Effector memory CD8-positive, alpha-beta T cell (primary cell): ENCODE measurements at regions not wholly inside any gene's neighbourhood (a gene's known extent, or its start where the extent isn't known, plus 50 kb on each side); places are given as distances from the start of the nearest gene placed in this dataset.
A peak's percentile ranks its signal among the peaks of the same experiment; 100 is the strongest.
"Not testable (repeated sequence)": the region's sequence is repeated elsewhere in the genome, so short reads cannot be mapped to it uniquely, and the experiment has no call there.

Experiments used
- ATAC-seq: fragments of 150-1000 bp; cut with Tn5 transposase; replicated peaks from 2 replicates; pipeline ENCODE4 v1.10.0; 2021; ENCODE audit warnings: mild to moderate bottlenecking, moderate library complexity
- DNase-seq, 3 experiments: peaks; one replicate each; pipeline ENCODE4 v3.0.0; 2021
- H3K27ac Mint-ChIP-seq, 2 donors: one replicate each; pipeline ENCODE4 v1.8.0; 2022; ENCODE audit warnings: mild to moderate bottlenecking in 2 of 2, mixed read lengths in 2 of 2, moderate library complexity in 2 of 2
- H3K27me3 Mint-ChIP-seq, 2 donors: one replicate each; pipeline ENCODE4 v1.8.0; 2022; ENCODE audit warnings: mixed read lengths in 2 of 2
- H3K36me3 Mint-ChIP-seq: one replicate; pipeline ENCODE4 v1.8.0; 2022; ENCODE audit warnings: mild to moderate bottlenecking, moderate library complexity, mixed read lengths; ENCODE audit not compliant: insufficient read depth
- H3K4me1 Mint-ChIP-seq, 2 donors: one replicate each; pipeline ENCODE4 v1.8.0; 2022; ENCODE audit warnings: low read depth in 2 of 2, mixed read lengths in 2 of 2
- H3K4me3 Mint-ChIP-seq, 2 donors: one replicate each; pipeline ENCODE4 v1.8.0; 2022; ENCODE audit warnings: mild to moderate bottlenecking in 2 of 2, mixed read lengths in 2 of 2, moderate library complexity in 2 of 2
- H3K9me3 Mint-ChIP-seq, 2 donors: one replicate each; pipeline ENCODE4 v1.8.0; 2022; ENCODE audit warnings: mixed read lengths in 2 of 2

GRCh38 chrX:13470685-13470977 is 98.8 kb upstream of the EGFL6 start:
- Mint-ChIP-seq H3K9me3 (no peaks in the 10 kb centered on the region), H3K36me3 (no peaks in the 10 kb centered on the region), H3K27me3 (no peaks in the 10 kb centered on the region), H3K4me1 (peaks cover 8 to 9% of the 10 kb centered on the region in 2 donors), H3K27ac (peak overlapping the region in 1 of 2 donors; percentile 46), H3K4me3 (no peak overlapping the region)
- DNase-seq (no peak), ATAC-seq (no peak)

GRCh38 chrX:13469963-13470684 is 99.3 kb upstream of the EGFL6 start:
- H3K27ac Mint-ChIP-seq: peak overlapping the region in 1 of 2 donors; percentile 46
- H3K9me3 Mint-ChIP-seq: no peaks in the 10 kb centered on the region
- DNase-seq: no peak
- peaks cover 8 to 9% of the 10 kb centered on the region in 2 donors for H3K4me1 Mint-ChIP-seq
- no peaks in the 10 kb centered on the region for H3K36me3 Mint-ChIP-seq
- H3K4me3 Mint-ChIP-seq: no peak overlapping the region
- ATAC-seq: no peak
- no peaks in the 10 kb centered on the region for H3K27me3 Mint-ChIP-seq

- H3K36me3 Mint-ChIP-seq: no peaks in the 10 kb centered on the region
- ATAC-seq (no peak), DNase-seq (no peak)
- no peaks in the 10 kb centered on the region for H3K9me3 Mint-ChIP-seq
- H3K4me3 Mint-ChIP-seq: no peak overlapping the region
- H3K27ac Mint-ChIP-seq: no peak overlapping the region
- H3K4me1 Mint-ChIP-seq: peaks cover 3 to 4% of the 10 kb centered on the region in 2 donors
- H3K27me3 Mint-ChIP-seq: no peaks in the 10 kb centered on the region
Measured at GRCh38 chrX:13468096-13468495, 101.3 kb upstream of the EGFL6 start.

- H3K27ac Mint-ChIP-seq: no peak overlapping the region
- H3K36me3 Mint-ChIP-seq: no peaks in the 10 kb centered on the region
- no peak for ATAC-seq
- no peaks in the 10 kb centered on the region for H3K27me3 Mint-ChIP-seq
- H3K4me3 Mint-ChIP-seq: no peak overlapping the region
- DNase-seq: no peak
- no peaks in the 10 kb centered on the region for H3K9me3 Mint-ChIP-seq
- H3K4me1 Mint-ChIP-seq: no peaks in the 10 kb centered on the region
Measured at GRCh38 chrX:13467243-13467642, 102.2 kb upstream of the EGFL6 start.

GRCh38 chrX:13464599-13465275 is 104.7 kb upstream of the EGFL6 start:
- no peaks in the 10 kb centered on the region for H3K27me3 Mint-ChIP-seq
- H3K4me1 Mint-ChIP-seq: no peaks in the 10 kb centered on the region
- DNase-seq (no peak), ATAC-seq (no peak)
- no peaks in the 10 kb centered on the region for H3K36me3 Mint-ChIP-seq
- no peak overlapping the region for H3K4me3 Mint-ChIP-seq
- no peaks in the 10 kb centered on the region for H3K9me3 Mint-ChIP-seq
- H3K27ac Mint-ChIP-seq: no peak overlapping the region

GRCh38 chrX:13463608-13464007 is 105.8 kb upstream of the EGFL6 start:
- H3K4me1 Mint-ChIP-seq: no peaks in the 10 kb centered on the region
- no peaks in the 10 kb centered on the region for H3K36me3 Mint-ChIP-seq
- H3K27ac Mint-ChIP-seq: no peak overlapping the region
- no peaks in the 10 kb centered on the region for H3K9me3 Mint-ChIP-seq
- no peak overlapping the region for H3K4me3 Mint-ChIP-seq
- ATAC-seq: no peak
- DNase-seq: no peak
- H3K27me3 Mint-ChIP-seq: no peaks in the 10 kb centered on the region

GRCh38 chrX:13452283-13452682 is 117.1 kb upstream of the EGFL6 start:
- Mint-ChIP-seq H3K36me3 (no peaks in the 10 kb centered on the region), H3K9me3 (no peaks in the 10 kb centered on the region)

GRCh38 chrX:13449441-13449840 is 120.0 kb upstream of the EGFL6 start:
- ATAC-seq: no peak
- Mint-ChIP-seq H3K9me3 (no peaks in the 10 kb centered on the region), H3K4me1 (no peaks in the 10 kb centered on the region), H3K4me3 (no peak overlapping the region), H3K27me3 (peaks cover 0 to 5% of the 10 kb centered on the region in 2 donors), H3K27ac (no peak overlapping the region), H3K36me3 (no peaks in the 10 kb centered on the region)
- no peak for DNase-seq

More at GRCh38 chrX:13452283-13452682, 117.1 kb upstream of the EGFL6 start:
- DNase-seq (no peak), ATAC-seq (no peak)
- no peak overlapping the region for H3K27ac Mint-ChIP-seq
- H3K27me3 Mint-ChIP-seq: peaks cover 0 to 5% of the 10 kb centered on the region in 2 donors
- H3K4me3 Mint-ChIP-seq: no peak overlapping the region
- no peaks in the 10 kb centered on the region for H3K4me1 Mint-ChIP-seq

GRCh38 chrX:13448941-13449340 is 120.5 kb upstream of the EGFL6 start:
- H3K27ac Mint-ChIP-seq: no peak overlapping the region
- H3K4me1 Mint-ChIP-seq: no peaks in the 10 kb centered on the region
- H3K4me3 Mint-ChIP-seq: no peak overlapping the region
- DNase-seq (no peak), ATAC-seq (no peak)
- no peaks in the 10 kb centered on the region for H3K36me3 Mint-ChIP-seq
- no peaks in the 10 kb centered on the region for H3K9me3 Mint-ChIP-seq
- peaks cover 0 to 5% of the 10 kb centered on the region in 2 donors for H3K27me3 Mint-ChIP-seq

GRCh38 chrX:13441608-13442007 is 121.8 kb upstream of the ATXN3L start:
- not testable (repeated sequence) for ATAC-seq, H3K4me3 Mint-ChIP-seq, H3K4me1 Mint-ChIP-seq, H3K36me3 Mint-ChIP-seq, H3K27me3 Mint-ChIP-seq, H3K9me3 Mint-ChIP-seq, DNase-seq, H3K27ac Mint-ChIP-seq

GRCh38 chrX:13440176-13440575 is 120.3 kb upstream of the ATXN3L start:
- Mint-ChIP-seq H3K27ac (no peak overlapping the region), H3K36me3 (no peaks in the 10 kb centered on the region), H3K27me3 (no peaks in the 10 kb centered on the region), H3K4me3 (no peak overlapping the region), H3K4me1 (no peaks in the 10 kb centered on the region), H3K9me3 (no peaks in the 10 kb centered on the region)
- DNase-seq (no peak), ATAC-seq (no peak)

- DNase-seq (no peak), ATAC-seq (no peak)
- Mint-ChIP-seq H3K27me3 (no peaks in the 10 kb centered on the region), H3K27ac (no peak overlapping the region), H3K36me3 (no peaks in the 10 kb centered on the region), H3K4me3 (no peak overlapping the region), H3K9me3 (no peaks in the 10 kb centered on the region), H3K4me1 (peaks cover 9 to 10% of the 10 kb centered on the region in 2 donors)
Measured at GRCh38 chrX:13433298-13433605, 113.4 kb upstream of the ATXN3L start.

GRCh38 chrX:13432414-13433297 is 112.8 kb upstream of the ATXN3L start:
- DNase-seq: no peak
- no peaks in the 10 kb centered on the region for H3K36me3 Mint-ChIP-seq
- no peak overlapping the region for H3K4me3 Mint-ChIP-seq
- H3K4me1 Mint-ChIP-seq: peaks cover 12 to 14% of the 10 kb centered on the region in 2 donors
- ATAC-seq: no peak
- no peaks in the 10 kb centered on the region for H3K9me3 Mint-ChIP-seq
- no peak overlapping the region for H3K27ac Mint-ChIP-seq
- H3K27me3 Mint-ChIP-seq: no peaks in the 10 kb centered on the region
